ENCODE measurements at regions not wholly inside any gene's neighbourhood (a gene's known extent, or its start where the extent isn't known, plus 50 kb on each side); places are given as distances from the start of the nearest gene placed in this dataset.
"Not testable (repeated sequence)": the region's sequence is repeated elsewhere in the genome, so short reads cannot be mapped to it uniquely, and the experiment has no call there.

DNA sequence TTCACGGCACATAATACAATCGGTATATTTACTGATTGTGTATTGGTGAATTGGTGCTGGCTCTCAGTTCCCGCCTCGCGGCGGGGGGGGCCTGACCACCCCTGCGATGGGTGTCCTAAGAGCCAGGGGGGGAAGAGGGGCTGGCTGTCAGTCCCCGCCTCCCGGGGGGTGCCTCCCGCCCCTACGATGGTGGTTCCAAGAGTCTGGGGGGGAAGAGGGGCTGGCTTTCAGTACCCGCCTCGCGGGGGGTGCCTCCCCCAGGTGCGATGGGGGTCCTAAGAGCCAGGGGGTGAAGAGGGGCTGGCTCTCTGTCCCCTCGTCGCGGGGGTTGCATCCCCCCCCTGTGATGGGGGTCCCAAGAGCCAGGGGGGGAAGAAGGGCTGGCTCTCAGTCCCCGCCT, 2321.8 kb upstream of the PCDH20 start:
- Histone ChIP-seq H3K27ac (no peak overlapping the region), H3K4me1 (replicated peaks) (no peaks in the 10 kb centered on the region), H3K4me3 (no peak overlapping the region), H3K36me3 (no peaks in the 10 kb centered on the region), H3K27me3 (replicated peaks; ENCODE audit: insufficient read depth) (no peaks in the 10 kb centered on the region), H3K9me3 (no peaks in the 10 kb centered on the region)
- WGBS = 91% methylated on average over 16 of the region's 19 CpGs
- intact Hi-C loops (cut with DNase I) = no loop called here
- TF ChIP-seq POLR2A (IDR thresholded peaks at IDR 0.05) (no peak), POLR2AphosphoS5 (IDR thresholded peaks at IDR 0.05) (no peak), CTCF (IDR thresholded peaks at IDR 0.05) (no peak)
- no peak for DNase-seq (ENCODE audit: low spot score)

- no peak overlapping the region for H3K4me3 ChIP-seq
- no peaks in the 10 kb centered on the region for H3K27me3 ChIP-seq (replicated peaks; ENCODE audit: insufficient read depth)
- H3K4me1 ChIP-seq (replicated peaks) = no peaks in the 10 kb centered on the region
- DNase-seq (ENCODE audit: low spot score) = no peak
- 84% methylated on average over 3 of the region's 3 CpGs for WGBS
- TF ChIP-seq POLR2A (IDR thresholded peaks at IDR 0.05) = no peak
- no peak for TF ChIP-seq POLR2AphosphoS5 (IDR thresholded peaks at IDR 0.05)
- TF ChIP-seq CTCF (IDR thresholded peaks at IDR 0.05) = no peak
- no peak overlapping the region for H3K27ac ChIP-seq
- intact Hi-C loops (cut with DNase I) = no loop called here
- H3K36me3 ChIP-seq = no peaks in the 10 kb centered on the region
- no peaks in the 10 kb centered on the region for H3K9me3 ChIP-seq
These were observed 2316.2 kb upstream of the PCDH20 start for GRCh38 chr13:63731896-63732295.

GRCh38 chr13:63712159-63712558, 2296.5 kb upstream of the PCDH20 start:
- 49% methylated on average over 2 of the region's 2 CpGs for WGBS
- H3K27me3 ChIP-seq (replicated peaks; ENCODE audit: insufficient read depth); DNase-seq (ENCODE audit: low spot score); H3K36me3 ChIP-seq; intact Hi-C loops (cut with DNase I); H3K4me3 ChIP-seq; H3K9me3 ChIP-seq; H3K4me1 ChIP-seq (replicated peaks); H3K27ac ChIP-seq: not testable (repeated sequence)

DNA sequence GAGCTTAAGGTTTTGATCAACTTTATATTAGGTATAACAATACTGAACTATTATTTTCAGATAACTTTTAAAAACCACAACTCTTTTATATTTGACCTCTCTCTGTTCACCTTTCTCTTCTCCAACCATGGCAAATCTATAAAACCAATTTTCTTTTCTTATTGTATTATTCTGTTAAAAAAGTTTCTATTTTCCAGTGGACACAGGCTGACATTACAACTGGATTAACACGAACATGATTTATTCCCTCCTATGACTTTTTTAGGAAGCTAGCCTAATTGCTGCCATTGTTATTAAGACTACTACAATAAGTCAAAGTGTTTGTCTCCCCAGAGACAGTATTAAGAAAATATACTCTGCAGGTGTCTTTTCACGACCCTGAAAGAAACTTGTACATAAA, 2291.1 kb upstream of the PCDH20 start:
- no peak for DNase-seq (ENCODE audit: low spot score)
- H3K4me3 ChIP-seq = no peak overlapping the region
- no peaks in the 10 kb centered on the region for H3K9me3 ChIP-seq
- WGBS = 53% methylated on average over 2 of the region's 2 CpGs
- intact Hi-C loops (cut with DNase I) = no loop called here
- TF ChIP-seq POLR2A (IDR thresholded peaks at IDR 0.05) (no peak), CTCF (IDR thresholded peaks at IDR 0.05) (no peak), POLR2AphosphoS5 (IDR thresholded peaks at IDR 0.05) (no peak)
- no peak overlapping the region for H3K27ac ChIP-seq
- no peaks in the 10 kb centered on the region for H3K27me3 ChIP-seq (replicated peaks; ENCODE audit: insufficient read depth)
- H3K36me3 ChIP-seq = no peaks in the 10 kb centered on the region
- H3K4me1 ChIP-seq (replicated peaks) = no peaks in the 10 kb centered on the region

- Histone ChIP-seq H3K9me3 (no peaks in the 10 kb centered on the region), H3K4me1 (replicated peaks) (no peaks in the 10 kb centered on the region), H3K27ac (no peak overlapping the region), H3K27me3 (replicated peaks; ENCODE audit: insufficient read depth) (no peaks in the 10 kb centered on the region), H3K36me3 (no peaks in the 10 kb centered on the region), H3K4me3 (no peak overlapping the region)
- DNase-seq (ENCODE audit: low spot score) = no peak
- intact Hi-C loops (cut with DNase I) = no loop called here
- TF ChIP-seq POLR2A (IDR thresholded peaks at IDR 0.05) (no peak), CTCF (IDR thresholded peaks at IDR 0.05) (no peak), POLR2AphosphoS5 (IDR thresholded peaks at IDR 0.05) (no peak)
- 71% methylated on average over 4 of the region's 4 CpGs for WGBS
These were observed 2288.9 kb upstream of the PCDH20 start for GRCh38 chr13:63704521-63704920.

Measured in prostate gland (tissue), 2 donors.